GM12891 (cell line): ENCODE measurements at regions not wholly inside any gene's neighbourhood (a gene's known extent, or its start where the extent isn't known, plus 50 kb on each side); places are given as distances from the start of the nearest gene placed in this dataset.

Source experiments
- DNase-seq: peaks from one replicate; pipeline ENCODE4 v3.0.0; 2011; ENCODE audit warnings: low spot score; ENCODE audit not compliant: insufficient read length
- FAIRE-seq: peaks from 2 replicates; lab custom pipeline; 2011; peaks lifted over from hg19 to GRCh38; lab: Jason Lieb, UNC
- PAX5 ChIP-seq: IDR thresholded peaks from 2 replicates; pipeline ENCODE4 v1.6.1; 2011; ENCODE audit warnings: low read length, moderate library complexity, mild to moderate bottlenecking; ENCODE audit not compliant: insufficient read depth, severe bottlenecking
- POLR2A ChIP-seq: IDR thresholded peaks from 2 replicates; pipeline ENCODE4 v1.6.1; 2011; ENCODE audit warnings: low read depth, low read length, control low read depth
- POLR2AphosphoS5 ChIP-seq: IDR thresholded peaks from 2 replicates; pipeline ENCODE4 v1.6.1; 2011; ENCODE audit warnings: low read depth, low read length, control low read depth
- POU2F2 ChIP-seq: IDR thresholded peaks from 2 replicates; pipeline ENCODE4 v1.6.1; 2011; ENCODE audit warnings: low read depth, mild to moderate bottlenecking, control low read depth, low read length, moderate library complexity
- SPI1 ChIP-seq: IDR thresholded peaks from 2 replicates; pipeline ENCODE4 v1.6.1; 2011; ENCODE audit warnings: low read depth, low read length, control low read depth
- TAF1 ChIP-seq: IDR thresholded peaks from 2 replicates; pipeline ENCODE4 v1.6.1; 2011; ENCODE audit warnings: low read depth, low read length, control low read depth

GRCh38 chr5:112653638-112654205 is 84.0 kb upstream of the APC start:
- FAIRE-seq (no peak), DNase-seq (no peak)
- no peak for TF ChIP-seq POLR2A
- TF ChIP-seq POLR2AphosphoS5: no peak
- TF ChIP-seq POU2F2: no peak
- TF ChIP-seq SPI1: no peak
- TF ChIP-seq PAX5: no peak
- no peak for TF ChIP-seq TAF1

- FAIRE-seq (no peak), DNase-seq (no peak)
- TF ChIP-seq PAX5: no peak
- no peak for TF ChIP-seq POLR2A
- no peak for TF ChIP-seq POU2F2
- TF ChIP-seq TAF1: no peak
- TF ChIP-seq POLR2AphosphoS5: no peak
- TF ChIP-seq SPI1: no peak
These were observed 82.2 kb upstream of the APC start for GRCh38 chr5:112655513-112655912.

GRCh38 chr5:112656451-112656850 is 81.2 kb upstream of the APC start:
- FAIRE-seq: no peak
- no peak for DNase-seq
- TF ChIP-seq TAF1 (no peak), POLR2AphosphoS5 (no peak), SPI1 (no peak), PAX5 (no peak), POU2F2 (no peak), POLR2A (no peak)

DNA sequence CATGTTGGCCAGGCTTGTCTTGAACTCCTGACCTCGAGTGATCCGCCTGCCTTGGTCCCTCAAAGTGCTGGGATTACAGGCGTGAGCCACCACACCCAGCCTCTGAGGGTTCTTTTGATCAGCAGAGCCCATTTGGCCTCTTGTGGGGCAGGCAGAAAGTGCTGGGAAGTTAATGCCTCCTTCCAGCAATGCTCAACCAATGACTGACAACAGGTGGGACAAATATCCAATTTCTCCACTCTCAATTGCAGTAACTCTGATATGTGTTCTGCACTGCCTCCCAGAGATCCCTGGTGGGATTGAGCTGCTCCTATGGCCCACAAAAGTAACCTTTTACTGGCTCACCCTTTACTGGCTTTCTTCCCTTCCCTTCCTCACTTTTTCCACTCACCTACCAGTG is 79.9 kb upstream of the APC start:
- TF ChIP-seq PAX5 (no peak), POLR2A (no peak), SPI1 (no peak), POLR2AphosphoS5 (no peak), POU2F2 (no peak), TAF1 (no peak)
- FAIRE-seq (no peak), DNase-seq (no peak)

DNA sequence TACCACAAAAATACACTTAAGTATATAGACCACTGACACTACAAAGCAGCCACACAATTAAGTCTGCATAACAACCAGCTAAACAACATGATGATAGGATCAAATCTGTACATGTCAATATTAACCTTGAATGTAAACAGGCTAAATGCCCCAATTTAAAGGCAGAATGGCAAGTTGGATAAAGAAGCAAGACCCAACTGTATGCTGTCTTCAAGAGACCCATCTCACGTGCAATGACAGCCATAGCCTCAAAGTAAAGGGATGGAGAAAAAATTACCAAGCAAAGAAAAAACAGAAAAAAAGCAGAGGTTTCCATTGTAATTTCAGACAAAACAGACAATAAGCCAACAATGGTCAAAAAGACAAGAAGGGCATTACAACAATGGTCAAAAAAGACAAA is 77.3 kb upstream of the APC start:
- FAIRE-seq: no peak
- no peak for TF ChIP-seq SPI1
- TF ChIP-seq PAX5: no peak
- no peak for TF ChIP-seq POLR2A
- TF ChIP-seq POLR2AphosphoS5: no peak
- no peak for TF ChIP-seq TAF1
- TF ChIP-seq POU2F2: no peak
- DNase-seq: no peak

- TF ChIP-seq POU2F2 (no peak), SPI1 (no peak), PAX5 (no peak), TAF1 (no peak), POLR2AphosphoS5 (no peak), POLR2A (no peak)
- DNase-seq (no peak), FAIRE-seq (no peak)
These were observed 74.5 kb upstream of the APC start for GRCh38 chr5:112663146-112663545.

DNA sequence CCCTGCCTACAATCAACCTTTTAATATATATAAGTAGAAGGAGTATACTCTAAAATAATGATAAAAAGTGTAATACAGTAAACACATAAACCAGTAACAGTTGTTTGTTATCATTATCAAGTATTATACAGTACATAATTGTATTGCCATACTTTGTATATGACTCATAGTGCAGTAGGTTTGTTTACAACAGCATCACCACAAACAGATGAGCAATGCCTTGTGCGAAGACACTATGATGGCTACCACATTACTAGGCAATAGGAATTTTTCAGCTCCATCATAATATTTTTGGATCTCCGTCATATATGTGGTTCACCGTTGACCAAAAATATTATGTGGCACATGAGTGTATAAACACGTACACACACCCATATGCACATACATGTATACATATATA is 69.7 kb upstream of the APC start:
- no peak for TF ChIP-seq TAF1
- TF ChIP-seq POU2F2: no peak
- no peak for TF ChIP-seq POLR2AphosphoS5
- TF ChIP-seq PAX5: no peak
- TF ChIP-seq SPI1: no peak
- no peak for TF ChIP-seq POLR2A
- FAIRE-seq: no peak
- no peak for DNase-seq

GRCh38 chr5:112668911-112669310 is 68.8 kb upstream of the APC start:
- no peak for TF ChIP-seq PAX5
- TF ChIP-seq SPI1: no peak
- TF ChIP-seq POLR2AphosphoS5: no peak
- TF ChIP-seq TAF1: no peak
- no peak for TF ChIP-seq POU2F2
- TF ChIP-seq POLR2A: no peak
- DNase-seq: no peak
- peak; percentile 56 for FAIRE-seq

DNA sequence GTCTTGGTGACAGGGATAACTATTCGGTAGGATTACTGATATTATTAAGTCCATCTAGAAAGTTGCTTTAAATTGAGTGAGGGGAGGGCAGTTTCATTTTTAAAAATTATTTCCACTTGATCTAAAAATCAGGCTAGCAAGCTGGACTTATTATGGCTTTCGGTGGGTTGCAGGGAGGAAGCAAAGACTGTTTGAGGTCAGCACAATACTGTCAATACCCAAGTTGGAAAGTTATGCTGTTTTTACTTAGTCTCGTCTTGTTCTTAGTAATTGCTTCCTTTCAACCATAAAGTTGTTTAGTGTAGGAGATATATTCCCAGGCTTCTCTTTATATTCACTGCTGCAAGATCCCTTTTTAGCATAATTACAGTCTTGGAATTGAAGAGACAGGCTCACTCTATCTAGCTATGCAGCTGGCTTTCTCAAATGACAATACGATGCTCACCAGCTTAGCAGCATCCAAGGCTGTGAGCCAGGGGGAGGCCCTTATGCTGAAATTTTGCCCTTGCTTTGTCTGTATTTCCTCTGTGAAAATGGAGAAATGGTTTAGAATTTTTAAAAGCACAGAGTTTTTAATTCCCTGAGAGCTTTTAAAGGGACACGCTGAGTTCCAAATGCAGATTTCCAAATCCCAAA is 68.2 kb upstream of the APC start:
- no peak for DNase-seq
- no peak for TF ChIP-seq POLR2A
- no peak for TF ChIP-seq PAX5
- TF ChIP-seq SPI1: no peak
- no peak for TF ChIP-seq POLR2AphosphoS5
- no peak for TF ChIP-seq TAF1
- no peak for TF ChIP-seq POU2F2
- no peak for FAIRE-seq

DNA sequence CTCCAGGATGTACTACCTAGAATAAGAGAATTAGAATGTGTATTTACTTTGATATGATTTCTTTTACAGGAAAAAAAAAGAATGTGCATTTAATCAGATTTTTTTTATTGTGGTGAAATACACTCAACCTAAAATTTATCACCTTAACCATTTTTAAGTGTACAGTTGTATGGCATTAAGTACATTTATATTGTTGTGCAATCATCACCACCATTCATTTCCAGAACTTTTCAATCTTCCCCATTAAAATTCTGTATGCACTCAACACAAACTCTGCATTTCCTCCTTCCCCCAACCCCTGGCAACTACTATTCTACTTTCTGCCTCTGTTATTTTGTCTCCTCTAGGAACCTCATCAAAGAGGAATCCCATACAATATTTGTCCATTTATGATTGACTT is 66.0 kb upstream of the APC start:
- FAIRE-seq (no peak), DNase-seq (no peak)
- TF ChIP-seq POLR2AphosphoS5 (no peak), SPI1 (no peak), POLR2A (no peak), TAF1 (no peak), POU2F2 (no peak), PAX5 (no peak)
